Stomach (tissue), 8 donors: ENCODE measurements at regions not wholly inside any gene's neighbourhood (a gene's known extent, or its start where the extent isn't known, plus 50 kb on each side); places are given as distances from the start of the nearest gene placed in this dataset.
"Not testable (repeated sequence)": the region's sequence is repeated elsewhere in the genome, so short reads cannot be mapped to it uniquely, and the experiment has no call there.

ENCODE experiments used
- DNase-seq, 2 donors: peaks; one replicate each; pipeline versions ENCODE4 v3.0.0 to v3.0.0-alpha.2; 2013 to 2019
- H3K27ac ChIP-seq, 5 donors: fragments of 200-600 bp in 4 of 5; sonication (generic) in 4 of 5; one replicate each; pipeline ENCODE4 v1.5.1; 2013 to 2019; ENCODE audit warnings: mild to moderate bottlenecking in 1 of 5, moderate library complexity in 1 of 5
- H3K27me3 ChIP-seq, 3 donors: fragments of 200-600 bp; sonication (generic); one replicate each; pipeline ENCODE4 v1.5.1; 2017 to 2019; ENCODE audit warnings: mixed run types in 1 of 3
- H3K36me3 ChIP-seq, 4 donors: fragments of 200-600 bp; sonication (generic); 1 replicate in 3 of 4; 2 replicates in 1 of 4; pipeline ENCODE4 v1.5.1; 2016 to 2019
- H3K4me1 ChIP-seq, 4 donors: fragments of 200-600 bp; sonication (generic); one replicate each; pipeline ENCODE4 v1.5.1; 2016 to 2019
- H3K4me3 ChIP-seq, 4 donors: fragments of 200-600 bp; sonication (generic) in 3 of 4; one replicate each; pipeline ENCODE4 v1.5.1; 2016 to 2019; ENCODE audit warnings: mild to moderate bottlenecking in 1 of 4
- H3K9me3 ChIP-seq, 4 donors: fragments of 200-600 bp; sonication (generic); one replicate each; pipeline ENCODE4 v1.5.1; 2016 to 2019
- EP300 ChIP-seq: sonication (generic); formaldehyde crosslinking; IDR thresholded peaks from one replicate; pipeline ENCODE4 v1.6.1; 2017; ENCODE audit warnings: antibody characterized with exemption
- POLR2A ChIP-seq, 4 donors: fragments of 450-650 bp; IDR thresholded peaks; one replicate each; pipeline ENCODE4 v1.6.1; 2016; ENCODE audit warnings: antibody characterized with exemption in 4 of 4, control low read depth in 2 of 4, mild to moderate bottlenecking in 1 of 4, moderate library complexity in 1 of 4
- POLR2AphosphoS5 ChIP-seq, 3 donors: sonication (generic); formaldehyde crosslinking; IDR thresholded peaks; one replicate each; pipeline ENCODE4 v1.6.1; 2016; ENCODE audit warnings: antibody characterized with exemption in 3 of 3
- WGBS, 5 donors: extraction: QIAGEN DNeasy Blood & Tissue Kit in 3 of 5; methylation state at CpG; one replicate each; pipeline versions ENCODE4 v1.1.5 to v1.1.7; 2013 to 2018; 5-methylcytosine and 5-hydroxymethylcytosine counted together
- intact Hi-C: fragments of 100-400 bp; cut with DNase I; formaldehyde crosslinking; loops from one replicate; pipeline ENCODE4 v1.15.1; 2023; ENCODE audit warnings: low total_unique reads
- TF ChIP-seq, protein P1 (sequence below), 7 experiments: fragments of 450-650 bp in 4 of 7; fragments of 200-600 bp in 3 of 7; sonication (generic) in 3 of 7; IDR thresholded peaks; one replicate each; pipeline ENCODE4 v1.5.1; 2016 to 2019; ENCODE audit warnings: antibody characterized with exemption in 7 of 7, control low read depth in 2 of 7, mild to moderate bottlenecking in 1 of 7
- donor health status: healthy with polysubstance abuse.
- donor health status: Bipolar disorder and iron deficiency.
- donor health status: healthy.

DNA sequence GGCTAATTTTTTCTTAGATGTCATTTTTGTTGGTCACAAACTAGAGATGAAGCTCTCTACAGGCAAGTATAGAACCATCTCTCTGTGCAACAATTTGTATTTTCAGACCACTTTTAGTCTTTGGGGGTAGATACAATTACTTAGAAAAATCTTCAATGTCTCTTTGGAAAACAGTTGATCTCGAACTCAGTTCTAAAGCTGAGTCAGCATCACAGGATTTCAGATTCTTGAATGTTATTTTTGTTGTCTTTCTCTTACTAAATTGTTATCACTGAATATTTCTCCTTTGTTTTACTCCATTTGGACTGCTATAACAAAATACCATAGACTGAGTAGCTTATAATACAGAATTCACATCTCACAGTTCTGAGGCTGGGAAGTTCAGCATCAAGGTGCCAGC lies 1557.0 kb downstream of the SI start:
- intact Hi-C loops = no loop called here
- TF ChIP-seq EP300 = no peak
- Histone ChIP-seq H3K36me3 (no peaks in the 10 kb centered on the region), H3K9me3 (no peaks in the 10 kb centered on the region), H3K27me3 (no peaks in the 10 kb centered on the region), H3K4me3 (no peak overlapping the region), H3K27ac (no peak overlapping the region), H3K4me1 (no peaks in the 10 kb centered on the region)
- no peak for DNase-seq
- WGBS, 5 donors = 50 to 68% (median 61%) methylated on average over 1 of the region's 1 CpG

- Histone ChIP-seq H3K27ac (no peak overlapping the region), H3K27me3 (no peaks in the 10 kb centered on the region), H3K9me3 (no peaks in the 10 kb centered on the region), H3K4me1 (no peaks in the 10 kb centered on the region), H3K4me3 (no peak overlapping the region), H3K36me3 (no peaks in the 10 kb centered on the region)
- TF ChIP-seq, protein P1, sequence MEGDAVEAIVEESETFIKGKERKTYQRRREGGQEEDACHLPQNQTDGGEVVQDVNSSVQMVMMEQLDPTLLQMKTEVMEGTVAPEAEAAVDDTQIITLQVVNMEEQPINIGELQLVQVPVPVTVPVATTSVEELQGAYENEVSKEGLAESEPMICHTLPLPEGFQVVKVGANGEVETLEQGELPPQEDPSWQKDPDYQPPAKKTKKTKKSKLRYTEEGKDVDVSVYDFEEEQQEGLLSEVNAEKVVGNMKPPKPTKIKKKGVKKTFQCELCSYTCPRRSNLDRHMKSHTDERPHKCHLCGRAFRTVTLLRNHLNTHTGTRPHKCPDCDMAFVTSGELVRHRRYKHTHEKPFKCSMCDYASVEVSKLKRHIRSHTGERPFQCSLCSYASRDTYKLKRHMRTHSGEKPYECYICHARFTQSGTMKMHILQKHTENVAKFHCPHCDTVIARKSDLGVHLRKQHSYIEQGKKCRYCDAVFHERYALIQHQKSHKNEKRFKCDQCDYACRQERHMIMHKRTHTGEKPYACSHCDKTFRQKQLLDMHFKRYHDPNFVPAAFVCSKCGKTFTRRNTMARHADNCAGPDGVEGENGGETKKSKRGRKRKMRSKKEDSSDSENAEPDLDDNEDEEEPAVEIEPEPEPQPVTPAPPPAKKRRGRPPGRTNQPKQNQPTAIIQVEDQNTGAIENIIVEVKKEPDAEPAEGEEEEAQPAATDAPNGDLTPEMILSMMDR (IDR thresholded peaks at IDR 0.05) = no peak
- TF ChIP-seq EP300 (no peak), POLR2AphosphoS5 (IDR thresholded peaks at IDR 0.05) (no peak), POLR2A (IDR thresholded peaks at IDR 0.05) (no peak)
- no peak for DNase-seq
- intact Hi-C loops = no loop called here
- WGBS, 5 donors = 76 to 96% (median 79%) methylated on average over 3 of the region's 3 CpGs
These were observed 1560.2 kb downstream of the SI start for GRCh38 chr3:163518065-163518464.

DNA sequence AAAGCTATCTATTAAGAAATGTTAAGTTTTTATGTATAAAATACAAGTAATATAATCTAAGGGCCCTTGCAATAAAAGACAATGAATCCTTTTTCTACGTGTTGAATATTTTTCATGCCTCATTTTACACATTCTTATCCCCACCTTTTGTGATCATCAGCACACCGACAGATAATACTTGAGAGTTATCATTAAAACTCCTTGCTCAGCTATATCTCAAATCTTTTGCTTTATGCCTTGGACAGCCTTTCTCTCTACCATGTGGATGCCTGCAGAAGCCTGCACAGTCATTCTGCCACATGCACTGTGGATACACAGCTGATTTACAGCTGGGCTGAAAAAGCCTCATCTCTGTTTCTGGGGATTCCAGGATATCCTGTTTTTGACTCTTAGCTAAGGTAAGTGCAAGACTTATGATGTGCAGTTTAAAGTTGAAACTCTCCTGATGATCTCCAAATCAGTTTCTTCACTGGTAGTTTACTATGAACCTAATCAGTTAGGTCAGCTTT lies 1565.1 kb downstream of the SI start:
- H3K4me1 ChIP-seq = no peaks in the 10 kb centered on the region
- no peaks in the 10 kb centered on the region for H3K27me3 ChIP-seq
- H3K36me3 ChIP-seq = no peaks in the 10 kb centered on the region
- TF ChIP-seq POLR2AphosphoS5 (IDR thresholded peaks at IDR 0.05) (no peak), EP300 (no peak), POLR2A (IDR thresholded peaks at IDR 0.05) (no peak)
- TF ChIP-seq, protein P1 (IDR thresholded peaks at IDR 0.05) = no peak
- H3K27ac ChIP-seq = no peak overlapping the region
- no peaks in the 10 kb centered on the region for H3K9me3 ChIP-seq
- DNase-seq = no peak
- WGBS, 5 donors = 43 to 64% (median 48%) methylated on average over 2 of the region's 2 CpGs
- intact Hi-C loops = no loop called here
- no peak overlapping the region for H3K4me3 ChIP-seq

- Histone ChIP-seq H3K4me3 (no peak overlapping the region), H3K27me3 (no peaks in the 10 kb centered on the region), H3K36me3 (no peaks in the 10 kb centered on the region), H3K9me3 (no peaks in the 10 kb centered on the region), H3K27ac (no peak overlapping the region), H3K4me1 (no peaks in the 10 kb centered on the region)
- peak in 1 of 2 donors; percentile 2 for DNase-seq
- 36 to 50% (median 43%) methylated on average over 2 of the region's 2 CpGs for WGBS, 5 donors
- intact Hi-C loops = no loop called here
- TF ChIP-seq POLR2A (IDR thresholded peaks at IDR 0.05) (no peak), EP300 (no peak), POLR2AphosphoS5 (IDR thresholded peaks at IDR 0.05) (no peak)
- TF ChIP-seq, protein P1 (IDR thresholded peaks at IDR 0.05) = no peak
These were observed 1570.1 kb downstream of the SI start for GRCh38 chr3:163508206-163508605.

DNA sequence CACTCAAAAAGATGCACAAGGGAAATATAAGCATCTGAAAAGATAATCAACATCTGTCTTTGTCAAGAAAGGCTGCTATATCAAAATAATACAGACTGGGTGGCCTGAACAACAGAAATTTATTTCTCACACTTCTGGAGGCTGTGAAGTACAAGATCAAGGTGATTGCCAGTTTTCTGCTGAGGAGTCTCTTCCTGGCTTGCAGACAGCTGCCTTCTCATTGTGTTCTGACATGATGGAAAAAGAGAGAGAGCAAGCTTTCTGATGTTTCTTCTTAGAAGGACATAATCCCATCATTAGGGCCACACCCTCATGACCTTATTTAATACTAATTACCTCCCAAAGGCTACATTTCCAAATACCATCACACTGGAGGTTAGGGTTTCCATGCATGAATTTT lies 1573.3 kb downstream of the SI start:
- intact Hi-C loops = no loop called here
- Histone ChIP-seq H3K9me3 (no peaks in the 10 kb centered on the region), H3K4me1 (no peaks in the 10 kb centered on the region), H3K36me3 (no peaks in the 10 kb centered on the region), H3K27ac (no peak overlapping the region), H3K4me3 (no peak overlapping the region), H3K27me3 (no peaks in the 10 kb centered on the region)
- TF ChIP-seq, protein P1 (IDR thresholded peaks at IDR 0.05) = no peak
- TF ChIP-seq EP300 (no peak), POLR2A (IDR thresholded peaks at IDR 0.05) (no peak), POLR2AphosphoS5 (IDR thresholded peaks at IDR 0.05) (no peak)
- DNase-seq = no peak

- H3K27ac ChIP-seq, H3K27me3 ChIP-seq, DNase-seq, H3K4me3 ChIP-seq, H3K36me3 ChIP-seq, intact Hi-C loops, H3K4me1 ChIP-seq: not testable (repeated sequence)
- H3K9me3 ChIP-seq = peaks cover 0 to 10% (median 4%) of the 10 kb centered on the region in 4 donors
- WGBS, 5 donors = 84 to 87% (median 86%) methylated on average over 11 of the region's 11 CpGs
These were observed 1578.5 kb downstream of the SI start for GRCh38 chr3:163499736-163500219.

GRCh38 chr3:163498842-163499735 lies 1579.2 kb downstream of the SI start:
- peaks cover 0 to 10% (median 4%) of the 10 kb centered on the region in 4 donors for H3K9me3 ChIP-seq
- H3K4me1 ChIP-seq, H3K4me3 ChIP-seq, H3K36me3 ChIP-seq, intact Hi-C loops, H3K27ac ChIP-seq, DNase-seq, H3K27me3 ChIP-seq: not testable (repeated sequence)
- WGBS, 5 donors = 86 to 96% (median 95%) methylated on average over 11 to 47 of the region's 47 CpGs
